ENCODE measurements at regions not wholly inside any gene's neighbourhood (a gene's known extent, or its start where the extent isn't known, plus 50 kb on each side); places are given as distances from the start of the nearest gene placed in this dataset.

DNA sequence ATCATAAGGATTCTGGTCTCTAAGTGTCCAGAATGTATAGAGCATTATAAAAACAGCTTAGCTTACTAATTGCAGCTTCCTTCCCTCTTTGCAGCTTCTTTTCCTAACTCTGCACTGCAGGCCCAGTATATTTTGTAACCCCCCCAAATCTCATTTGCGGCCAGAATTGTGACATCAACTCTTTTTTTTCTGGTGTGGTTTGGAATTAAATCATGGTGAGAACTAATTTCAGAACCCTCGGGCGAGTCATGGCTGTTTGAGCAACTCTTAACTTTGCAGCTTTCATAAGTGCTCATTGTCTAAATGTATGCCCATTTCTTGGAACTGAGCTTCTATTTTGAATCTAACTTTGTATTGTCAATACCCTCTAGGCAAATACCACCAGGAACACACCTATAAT is 187.4 kb downstream of the CYYR1 start:
- TF ChIP-seq CTCF (IDR thresholded peaks at IDR 0.05; ENCODE audit: insufficient read depth, low read length, poor library complexity, severe bottlenecking) (no peak), EZH2phosphoT487 (conservative IDR thresholded peaks at IDR 0.05; ENCODE audit: low read length) (no peak)
